ENCODE measurements at regions not wholly inside any gene's neighbourhood (a gene's known extent, or its start where the extent isn't known, plus 50 kb on each side); places are given as distances from the start of the nearest gene placed in this dataset.
"Not testable (repeated sequence)": the region's sequence is repeated elsewhere in the genome, so short reads cannot be mapped to it uniquely, and the experiment has no call there.

- no peak overlapping the region for H3K27ac Mint-ChIP-seq
Observed at GRCh38 chr19:30841934-30842333, 469.8 kb downstream of the ZNF536 start.

GRCh38 chr19:30830875-30831274 lies 458.7 kb downstream of the ZNF536 start:
- no peak for DNase-seq
- no peaks in the 10 kb centered on the region for H3K36me3 ChIP-seq (replicated peaks in 1 of 2; ENCODE audit: control insufficient read depth in 1 of 2, insufficient read depth in 2 of 2, low read length in 2 of 2)
- H3K9me3 ChIP-seq (replicated peaks in 1 of 2; ENCODE audit: control insufficient read depth in 1 of 2, insufficient read depth in 1 of 2, low read length in 2 of 2): no peaks in the 10 kb centered on the region
- intact Hi-C loops (cut with micrococcal nuclease): no loop called here
- no peaks in the 10 kb centered on the region for H3K79me2 ChIP-seq (ENCODE audit: insufficient read depth, low read length)
- H3K4me1 Mint-ChIP-seq: no peaks in the 10 kb centered on the region
- H3K27ac ChIP-seq (ENCODE audit: low read depth in 1 of 2, low read length in 2 of 2): no peak overlapping the region
- H3K9ac ChIP-seq (ENCODE audit: insufficient read depth, low read length, poor library complexity, severe bottlenecking): no peak overlapping the region
- no peaks in the 10 kb centered on the region for H3K36me3 Mint-ChIP-seq
- no peak overlapping the region for H3K27ac Mint-ChIP-seq
- H3K4me3 ChIP-seq (replicated peaks in 1 of 3; ENCODE audit: low read depth in 2 of 3, low read length in 3 of 3): no peak overlapping the region
- no peak overlapping the region for H3K4me3 Mint-ChIP-seq
- H3K27me3 ChIP-seq (ENCODE audit: control insufficient read depth in 2 of 2, insufficient read depth in 2 of 2, low read length in 2 of 2): no peaks in the 10 kb centered on the region
- H3K9me3 Mint-ChIP-seq: peaks cover 0 to 8% (median 4%) of the 10 kb centered on the region in 7 donors
- peaks cover 0 to 2% (median 2%) of the 10 kb centered on the region in 3 donors for H3K27me3 Mint-ChIP-seq (ENCODE audit: low read depth in 3 of 3)
- H2AFZ ChIP-seq (ENCODE audit: insufficient read depth, low read depth, low read length, poor library complexity, severe bottlenecking): no peak overlapping the region
- TF ChIP-seq, protein P1, sequence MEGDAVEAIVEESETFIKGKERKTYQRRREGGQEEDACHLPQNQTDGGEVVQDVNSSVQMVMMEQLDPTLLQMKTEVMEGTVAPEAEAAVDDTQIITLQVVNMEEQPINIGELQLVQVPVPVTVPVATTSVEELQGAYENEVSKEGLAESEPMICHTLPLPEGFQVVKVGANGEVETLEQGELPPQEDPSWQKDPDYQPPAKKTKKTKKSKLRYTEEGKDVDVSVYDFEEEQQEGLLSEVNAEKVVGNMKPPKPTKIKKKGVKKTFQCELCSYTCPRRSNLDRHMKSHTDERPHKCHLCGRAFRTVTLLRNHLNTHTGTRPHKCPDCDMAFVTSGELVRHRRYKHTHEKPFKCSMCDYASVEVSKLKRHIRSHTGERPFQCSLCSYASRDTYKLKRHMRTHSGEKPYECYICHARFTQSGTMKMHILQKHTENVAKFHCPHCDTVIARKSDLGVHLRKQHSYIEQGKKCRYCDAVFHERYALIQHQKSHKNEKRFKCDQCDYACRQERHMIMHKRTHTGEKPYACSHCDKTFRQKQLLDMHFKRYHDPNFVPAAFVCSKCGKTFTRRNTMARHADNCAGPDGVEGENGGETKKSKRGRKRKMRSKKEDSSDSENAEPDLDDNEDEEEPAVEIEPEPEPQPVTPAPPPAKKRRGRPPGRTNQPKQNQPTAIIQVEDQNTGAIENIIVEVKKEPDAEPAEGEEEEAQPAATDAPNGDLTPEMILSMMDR (IDR thresholded peaks at IDR 0.05): no peak
- WGBS (ENCODE audit: insufficient coverage): 97% methylated on average over 5 of the region's 5 CpGs
- no peaks in the 10 kb centered on the region for H4K20me1 ChIP-seq (ENCODE audit: insufficient read depth, low read length)
- H3K4me1 ChIP-seq (ENCODE audit: control insufficient read depth in 1 of 2, insufficient read depth in 2 of 2, low read length in 2 of 2): no peaks in the 10 kb centered on the region
- no peak overlapping the region for H3K4me2 ChIP-seq (replicated peaks; ENCODE audit: extremely low read depth, low read length, poor library complexity, severe bottlenecking)

More at GRCh38 chr19:30841934-30842333, 469.8 kb downstream of the ZNF536 start:
- H2AFZ ChIP-seq (ENCODE audit: insufficient read depth, low read depth, low read length, poor library complexity, severe bottlenecking): no peak overlapping the region
- TF ChIP-seq, protein P1 (IDR thresholded peaks at IDR 0.05): no peak
- no peaks in the 10 kb centered on the region for H3K79me2 ChIP-seq (ENCODE audit: insufficient read depth, low read length)
- no peak overlapping the region for H3K9ac ChIP-seq (ENCODE audit: insufficient read depth, low read length, poor library complexity, severe bottlenecking)
- no peak for DNase-seq
- no peak overlapping the region for H3K27ac ChIP-seq (ENCODE audit: low read depth in 1 of 2, low read length in 2 of 2)
- no peaks in the 10 kb centered on the region for H3K4me1 ChIP-seq (ENCODE audit: control insufficient read depth in 1 of 2, insufficient read depth in 2 of 2, low read length in 2 of 2)
- no peak overlapping the region for H3K4me2 ChIP-seq (replicated peaks; ENCODE audit: extremely low read depth, low read length, poor library complexity, severe bottlenecking)
- H3K4me3 ChIP-seq (replicated peaks in 1 of 3; ENCODE audit: low read depth in 2 of 3, low read length in 3 of 3): no peak overlapping the region
- H3K36me3 ChIP-seq (replicated peaks in 1 of 2; ENCODE audit: control insufficient read depth in 1 of 2, insufficient read depth in 2 of 2, low read length in 2 of 2): no peaks in the 10 kb centered on the region
- no peaks in the 10 kb centered on the region for H4K20me1 ChIP-seq (ENCODE audit: insufficient read depth, low read length)
- intact Hi-C loops (cut with micrococcal nuclease): no loop called here
- no peaks in the 10 kb centered on the region for H3K36me3 Mint-ChIP-seq
- WGBS (ENCODE audit: insufficient coverage): 91% methylated on average over 5 of the region's 5 CpGs
- peaks cover 2 to 3% (median 3%) of the 10 kb centered on the region in 3 donors for H3K27me3 Mint-ChIP-seq (ENCODE audit: low read depth in 3 of 3)
- no peak overlapping the region for H3K4me3 Mint-ChIP-seq
- H3K9me3 Mint-ChIP-seq: peaks cover 0 to 7% (median 0%) of the 10 kb centered on the region in 7 donors
- H3K4me1 Mint-ChIP-seq: no peaks in the 10 kb centered on the region
- no peaks in the 10 kb centered on the region for H3K27me3 ChIP-seq (ENCODE audit: control insufficient read depth in 2 of 2, insufficient read depth in 2 of 2, low read length in 2 of 2)
- H3K9me3 ChIP-seq (replicated peaks in 1 of 2; ENCODE audit: control insufficient read depth in 1 of 2, insufficient read depth in 1 of 2, low read length in 2 of 2): no peaks in the 10 kb centered on the region

DNA sequence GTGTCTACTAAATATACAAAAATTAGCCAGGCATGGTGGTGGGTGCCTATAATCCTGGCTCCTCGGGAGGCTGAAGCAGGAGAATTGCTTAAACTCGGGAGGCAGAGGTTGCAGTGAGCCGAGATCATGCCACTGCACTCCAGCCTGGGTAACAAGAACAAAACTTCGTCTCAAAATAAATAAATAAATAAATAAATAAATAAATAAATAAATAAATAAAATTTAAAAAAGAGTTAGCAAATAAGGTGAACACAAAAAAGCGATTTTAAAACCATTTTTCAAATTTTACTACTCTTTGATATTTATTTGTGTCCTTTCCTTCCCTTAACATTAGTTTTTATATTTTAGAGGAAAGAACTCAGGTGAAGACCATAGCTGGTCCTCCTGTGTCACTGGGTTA lies 453.3 kb downstream of the ZNF536 start:
- H4K20me1 ChIP-seq (ENCODE audit: insufficient read depth, low read length); H3K4me3 ChIP-seq (replicated peaks in 1 of 3; ENCODE audit: low read depth in 2 of 3, low read length in 3 of 3); H3K27ac ChIP-seq (ENCODE audit: low read depth in 1 of 2, low read length in 2 of 2); H3K27me3 ChIP-seq (ENCODE audit: control insufficient read depth in 2 of 2, insufficient read depth in 2 of 2, low read length in 2 of 2); H3K4me1 ChIP-seq (ENCODE audit: control insufficient read depth in 1 of 2, insufficient read depth in 2 of 2, low read length in 2 of 2); H3K27ac Mint-ChIP-seq; DNase-seq; H2AFZ ChIP-seq (ENCODE audit: insufficient read depth, low read depth, low read length, poor library complexity, severe bottlenecking); H3K27me3 Mint-ChIP-seq (ENCODE audit: low read depth in 3 of 3); intact Hi-C loops (cut with micrococcal nuclease); H3K4me3 Mint-ChIP-seq; H3K4me2 ChIP-seq (replicated peaks; ENCODE audit: extremely low read depth, low read length, poor library complexity, severe bottlenecking); H3K36me3 ChIP-seq (replicated peaks in 1 of 2; ENCODE audit: control insufficient read depth in 1 of 2, insufficient read depth in 2 of 2, low read length in 2 of 2); H3K36me3 Mint-ChIP-seq; H3K9me3 ChIP-seq (replicated peaks in 1 of 2; ENCODE audit: control insufficient read depth in 1 of 2, insufficient read depth in 1 of 2, low read length in 2 of 2); H3K4me1 Mint-ChIP-seq; H3K9ac ChIP-seq (ENCODE audit: insufficient read depth, low read length, poor library complexity, severe bottlenecking); H3K79me2 ChIP-seq (ENCODE audit: insufficient read depth, low read length): not testable (repeated sequence)
- peaks cover 0 to 12% (median 6%) of the 10 kb centered on the region in 7 donors for H3K9me3 Mint-ChIP-seq
- no CpG with 5 or more reads among the region's 5 CpGs for WGBS (ENCODE audit: insufficient coverage)
